ENCODE measurements at regions not wholly inside any gene's neighbourhood (a gene's known extent, or its start where the extent isn't known, plus 50 kb on each side); places are given as distances from the start of the nearest gene placed in this dataset.

GRCh38 chr2:16102358-16102975 lies 162.1 kb downstream of the MYCN start:
- TF ChIP-seq CTCF (IDR thresholded peaks at IDR 0.05; ENCODE audit: low read length) (no peak), EZH2 (IDR thresholded peaks at IDR 0.05; ENCODE audit: borderline replicate concordance, low read length) (no peak)
